GM12872 (cell line): ENCODE measurements at regions not wholly inside any gene's neighbourhood (a gene's known extent, or its start where the extent isn't known, plus 50 kb on each side); places are given as distances from the start of the nearest gene placed in this dataset.

ENCODE experiments used
- CTCF ChIP-seq: IDR thresholded peaks from 3 replicates; pipeline ENCODE4 v1.5.1; 2011; ENCODE audit warnings: low read depth, mild to moderate bottlenecking, low read length, moderate library complexity; ENCODE audit not compliant: insufficient read depth

DNA sequence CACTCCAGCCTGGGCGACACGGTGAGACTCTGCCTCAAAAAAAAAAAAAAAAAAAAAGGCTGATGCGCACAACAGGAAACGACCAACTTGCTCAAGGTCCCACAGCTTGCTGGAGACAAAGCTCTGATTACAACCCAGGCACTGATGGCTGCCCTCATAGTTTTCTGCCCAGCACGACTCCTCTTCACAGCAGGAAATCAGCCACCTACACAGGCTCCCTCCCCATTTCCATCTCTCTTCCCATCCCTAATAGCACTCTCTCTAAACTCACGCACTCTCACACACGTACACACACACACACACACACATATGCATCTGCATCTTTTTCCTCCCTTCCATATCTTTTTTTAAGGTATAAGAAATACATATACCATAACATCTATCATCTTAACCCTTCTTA, 153.5 kb upstream of the SOD1 start:
- no peak for TF ChIP-seq CTCF

GRCh38 chr21:31503939-31504338, 155.6 kb upstream of the SOD1 start:
- no peak for TF ChIP-seq CTCF

GRCh38 chr21:31503467-31503866, 156.0 kb upstream of the SOD1 start:
- no peak for TF ChIP-seq CTCF

GRCh38 chr21:31502537-31503143, 156.9 kb upstream of the SOD1 start:
- TF ChIP-seq CTCF: no peak

GRCh38 chr21:31501926-31502325, 157.6 kb upstream of the SOD1 start:
- no peak for TF ChIP-seq CTCF

- TF ChIP-seq CTCF: no peak
These were observed 156.9 kb upstream of the TIAM1 start for GRCh38 chr21:31500982-31501381.

DNA sequence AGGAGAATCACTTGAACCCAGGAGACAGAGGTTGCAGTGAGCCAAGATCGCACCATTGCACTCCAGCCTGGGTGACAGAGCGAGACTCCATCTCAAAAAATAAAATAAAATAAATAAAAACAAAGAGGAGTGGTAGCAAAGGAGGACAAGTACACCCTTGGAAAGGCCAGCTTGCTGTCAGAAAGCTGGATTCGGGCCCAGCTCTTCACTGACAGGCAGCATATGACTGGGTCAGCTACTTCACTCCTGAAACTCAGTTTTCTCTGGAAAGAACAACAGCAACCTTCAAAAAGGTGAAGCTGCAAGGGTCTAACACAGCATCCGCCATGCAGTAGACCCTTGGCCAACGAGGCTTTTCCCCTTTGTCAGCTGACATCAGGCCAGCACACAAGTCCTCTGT, 156.0 kb upstream of the TIAM1 start:
- TF ChIP-seq CTCF: no peak
